Glomerular endothelial cell (primary cell): ENCODE measurements at regions not wholly inside any gene's neighbourhood (a gene's known extent, or its start where the extent isn't known, plus 50 kb on each side); places are given as distances from the start of the nearest gene placed in this dataset.
"Not testable (repeated sequence)": the region's sequence is repeated elsewhere in the genome, so short reads cannot be mapped to it uniquely, and the experiment has no call there.

Source experiments
- DNase-seq: peaks from one replicate; pipeline ENCODE4 v3.0.0-alpha.2; 2011; ENCODE audit warnings: low read depth, low spot score; ENCODE audit errors: extremely low read depth

GRCh38 chr12:94817695-94818075 is 167.3 kb upstream of the TMCC3 start:
- DNase-seq = no peak

GRCh38 chr12:94817201-94817600 is 166.8 kb upstream of the TMCC3 start:
- DNase-seq = not testable (repeated sequence)

GRCh38 chr12:94816746-94817145 is 166.4 kb upstream of the TMCC3 start:
- DNase-seq = not testable (repeated sequence)

GRCh38 chr12:94815958-94816357 is 165.6 kb upstream of the TMCC3 start:
- no peak for DNase-seq

- no peak for DNase-seq
Measured at GRCh38 chr12:94815450-94815849, 165.1 kb upstream of the TMCC3 start.

- no peak for DNase-seq
Measured at GRCh38 chr12:94813314-94813713, 163.0 kb upstream of the TMCC3 start.

- DNase-seq = no peak
Measured at GRCh38 chr12:94812345-94812744, 162.0 kb upstream of the TMCC3 start.

GRCh38 chr12:94811611-94812010 is 161.3 kb upstream of the TMCC3 start:
- DNase-seq = no peak

- no peak for DNase-seq
Measured at GRCh38 chr12:94807951-94808350, 157.6 kb upstream of the TMCC3 start.

- DNase-seq = no peak
Measured at GRCh38 chr12:94806617-94807016, 156.3 kb upstream of the TMCC3 start.

- peak; percentile 52 for DNase-seq
Measured at GRCh38 chr12:94805749-94806529, 155.6 kb upstream of the TMCC3 start.

- DNase-seq = no peak
Measured at GRCh38 chr12:94803939-94804338, 153.6 kb upstream of the TMCC3 start.

- DNase-seq = no peak
Measured at GRCh38 chr12:94802796-94803195, 152.4 kb upstream of the TMCC3 start.

- no peak for DNase-seq
Measured at GRCh38 chr12:94801745-94802144, 151.4 kb upstream of the TMCC3 start.

GRCh38 chr12:94799136-94799535 is 148.8 kb upstream of the TMCC3 start:
- DNase-seq = no peak

- no peak for DNase-seq
Measured at GRCh38 chr12:94798113-94798512, 147.8 kb upstream of the TMCC3 start.

- DNase-seq = no peak
Measured at GRCh38 chr12:94795520-94795919, 145.2 kb upstream of the TMCC3 start.

- no peak for DNase-seq
Measured at GRCh38 chr12:94795044-94795443, 144.7 kb upstream of the TMCC3 start.

- DNase-seq = no peak
Measured at GRCh38 chr12:94793191-94793595, 142.8 kb upstream of the TMCC3 start.

GRCh38 chr12:94792693-94793092 is 142.3 kb upstream of the TMCC3 start:
- no peak for DNase-seq

- DNase-seq = no peak
Measured at GRCh38 chr12:94791933-94792332, 141.6 kb upstream of the TMCC3 start.

GRCh38 chr12:94790825-94791224 is 140.5 kb upstream of the TMCC3 start:
- DNase-seq = no peak

GRCh38 chr12:94790370-94790769 is 140.0 kb upstream of the TMCC3 start:
- no peak for DNase-seq
